PFSK-1 (cell line): ENCODE measurements at regions not wholly inside any gene's neighbourhood (a gene's known extent, or its start where the extent isn't known, plus 50 kb on each side); places are given as distances from the start of the nearest gene placed in this dataset.

ENCODE experiments used
- TAF1 ChIP-seq: IDR thresholded peaks from 2 replicates; pipeline ENCODE4 v1.6.1; 2012; ENCODE audit warnings: low read length, control low read depth, borderline replicate concordance; ENCODE audit not compliant: insufficient read depth
- TF ChIP-seq, protein P1 (sequence below), 2 experiments: IDR thresholded peaks; 2 replicates each; pipeline versions ENCODE4 v1.6.1 to v1.8.0; 2011 to 2012; ENCODE audit warnings: low read depth in 2 of 2, low read length in 2 of 2, control low read depth in 1 of 2, inconsistent platforms in 1 of 2, mild to moderate bottlenecking in 1 of 2, moderate library complexity in 1 of 2; ENCODE audit not compliant: insufficient read depth in 1 of 2

- TF ChIP-seq, protein P1, sequence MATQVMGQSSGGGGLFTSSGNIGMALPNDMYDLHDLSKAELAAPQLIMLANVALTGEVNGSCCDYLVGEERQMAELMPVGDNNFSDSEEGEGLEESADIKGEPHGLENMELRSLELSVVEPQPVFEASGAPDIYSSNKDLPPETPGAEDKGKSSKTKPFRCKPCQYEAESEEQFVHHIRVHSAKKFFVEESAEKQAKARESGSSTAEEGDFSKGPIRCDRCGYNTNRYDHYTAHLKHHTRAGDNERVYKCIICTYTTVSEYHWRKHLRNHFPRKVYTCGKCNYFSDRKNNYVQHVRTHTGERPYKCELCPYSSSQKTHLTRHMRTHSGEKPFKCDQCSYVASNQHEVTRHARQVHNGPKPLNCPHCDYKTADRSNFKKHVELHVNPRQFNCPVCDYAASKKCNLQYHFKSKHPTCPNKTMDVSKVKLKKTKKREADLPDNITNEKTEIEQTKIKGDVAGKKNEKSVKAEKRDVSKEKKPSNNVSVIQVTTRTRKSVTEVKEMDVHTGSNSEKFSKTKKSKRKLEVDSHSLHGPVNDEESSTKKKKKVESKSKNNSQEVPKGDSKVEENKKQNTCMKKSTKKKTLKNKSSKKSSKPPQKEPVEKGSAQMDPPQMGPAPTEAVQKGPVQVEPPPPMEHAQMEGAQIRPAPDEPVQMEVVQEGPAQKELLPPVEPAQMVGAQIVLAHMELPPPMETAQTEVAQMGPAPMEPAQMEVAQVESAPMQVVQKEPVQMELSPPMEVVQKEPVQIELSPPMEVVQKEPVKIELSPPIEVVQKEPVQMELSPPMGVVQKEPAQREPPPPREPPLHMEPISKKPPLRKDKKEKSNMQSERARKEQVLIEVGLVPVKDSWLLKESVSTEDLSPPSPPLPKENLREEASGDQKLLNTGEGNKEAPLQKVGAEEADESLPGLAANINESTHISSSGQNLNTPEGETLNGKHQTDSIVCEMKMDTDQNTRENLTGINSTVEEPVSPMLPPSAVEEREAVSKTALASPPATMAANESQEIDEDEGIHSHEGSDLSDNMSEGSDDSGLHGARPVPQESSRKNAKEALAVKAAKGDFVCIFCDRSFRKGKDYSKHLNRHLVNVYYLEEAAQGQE (IDR thresholded peaks at IDR 0.05; ENCODE audit: insufficient read depth in 1 of 2, low read depth in 2 of 2, low read length in 2 of 2) = no peak
- TF ChIP-seq TAF1 = no peak
Measured at GRCh38 chr21:28086861-28087581, 905.7 kb downstream of the LTN1 start.
